Adrenal gland (tissue), 9 donors: ENCODE measurements at regions not wholly inside any gene's neighbourhood (a gene's known extent, or its start where the extent isn't known, plus 50 kb on each side); places are given as distances from the start of the nearest gene placed in this dataset.

Experiments used
- DNase-seq, 7 donors: peaks; one replicate each; pipeline ENCODE4 v3.0.0-alpha.2; 2019 to 2020
- H3K27ac ChIP-seq, 5 donors: fragments of 200-600 bp; sonication (generic) in 4 of 5; 1 replicate in 3 of 5; 2 replicates in 2 of 5; pipeline versions ENCODE4 v1.5.1 to v1.8.0; 2016 to 2020; ENCODE audit warnings: mild to moderate bottlenecking in 1 of 5
- H3K27me3 ChIP-seq: fragments of 200-600 bp; 2 replicates; pipeline ENCODE4 v1.8.0; 2021
- H3K36me3 ChIP-seq, 2 donors: fragments of 200-600 bp; replicated peaks in 1 of 2; 1 replicate in 1 of 2; 2 replicates in 1 of 2; pipeline versions ENCODE4 v1.5.1 to v1.8.0; 2018 to 2022
- H3K4me1 ChIP-seq, 2 donors: fragments of 200-600 bp; replicated peaks in 1 of 2; 1 replicate in 1 of 2; 2 replicates in 1 of 2; pipeline versions ENCODE4 v1.5.1 to v1.8.0; 2018 to 2021
- H3K4me3 ChIP-seq, 4 donors: fragments of 200-600 bp; sonication (generic) in 3 of 4; one replicate each; pipeline ENCODE4 v1.5.1; 2016 to 2018
- H3K9me3 ChIP-seq, 3 donors: fragments of 200-600 bp; sonication (generic) in 1 of 3; replicated peaks in 1 of 3; 1 replicate in 2 of 3; 2 replicates in 1 of 3; pipeline versions ENCODE4 v1.5.1 to v1.8.0; 2016 to 2021
- CTCF ChIP-seq, 6 experiments: fragments of 450-650 bp in 4 of 6; fragments of 200-600 bp in 2 of 6; sonication (generic) in 1 of 6; IDR thresholded peaks; 1 replicate in 5 of 6; 2 replicates in 1 of 6; pipeline versions ENCODE4 v1.5.1 to v1.8.0; 2016 to 2021; ENCODE audit warnings: antibody characterized with exemption in 6 of 6, mild to moderate bottlenecking in 2 of 6, moderate library complexity in 1 of 6
- POLR2A ChIP-seq, 2 donors: fragments of 450-650 bp; IDR thresholded peaks; one replicate each; pipeline ENCODE4 v1.6.1; 2017; ENCODE audit warnings: antibody characterized with exemption in 2 of 2, mild to moderate bottlenecking in 2 of 2, moderate library complexity in 1 of 2
- WGBS, 4 donors: extraction: QIAGEN DNeasy Blood & Tissue Kit in 2 of 4; methylation state at CpG; one replicate each; pipeline versions ENCODE4 v1.1.5 to v1.1.7; 2013 to 2017; 5-methylcytosine and 5-hydroxymethylcytosine counted together
- intact Hi-C, 2 donors: fragments of 100-400 bp; cut with DNase I; formaldehyde crosslinking; loops; one replicate each; pipeline versions ENCODE4 v1.14.1 to v1.15.0; 2022 to 2023
- donor health status: healthy with polysubstance abuse.
- donor health status: Bipolar disorder and iron deficiency.
- donor health status: DM: yes; HTN: yes; CAD: no.
- donor health status: DM: no; HTN: no; CAD: no.
- donor health status: DM: no; HTN: no; CAD: no.

GRCh38 chr1:4028139-4028501 is 128.0 kb upstream of the C1orf174 start:
- H3K27ac ChIP-seq = no peak overlapping the region
- 77 to 93% (median 81%) methylated on average over 6 of the region's 6 CpGs for WGBS, 4 donors
- TF ChIP-seq CTCF (IDR thresholded peaks at IDR 0.05) (no peak), POLR2A (IDR thresholded peaks at IDR 0.05) (no peak)
- intact Hi-C loops = no loop called here
- no peaks in the 10 kb centered on the region for H3K36me3 ChIP-seq
- no peak for DNase-seq
- H3K4me1 ChIP-seq = no peaks in the 10 kb centered on the region
- no peak overlapping the region for H3K4me3 ChIP-seq
- no peaks in the 10 kb centered on the region for H3K9me3 ChIP-seq
- H3K27me3 ChIP-seq = peaks cover 5% of the 10 kb centered on the region

GRCh38 chr1:4029376-4029775 is 129.3 kb upstream of the C1orf174 start:
- DNase-seq = no peak
- Histone ChIP-seq H3K4me1 (no peaks in the 10 kb centered on the region), H3K27ac (no peak overlapping the region), H3K9me3 (no peaks in the 10 kb centered on the region), H3K36me3 (no peaks in the 10 kb centered on the region), H3K27me3 (peaks cover 14% of the 10 kb centered on the region), H3K4me3 (no peak overlapping the region)
- TF ChIP-seq CTCF (IDR thresholded peaks at IDR 0.05) = no peak
- TF ChIP-seq POLR2A (IDR thresholded peaks at IDR 0.05) = no peak
- intact Hi-C loops = no loop called here

- Histone ChIP-seq H3K27ac (no peak overlapping the region), H3K9me3 (no peaks in the 10 kb centered on the region), H3K4me3 (no peak overlapping the region), H3K4me1 (no peaks in the 10 kb centered on the region), H3K27me3 (peaks cover 9% of the 10 kb centered on the region), H3K36me3 (no peaks in the 10 kb centered on the region)
- intact Hi-C loops = no loop called here
- TF ChIP-seq CTCF (IDR thresholded peaks at IDR 0.05) (no peak), POLR2A (IDR thresholded peaks at IDR 0.05) (no peak)
- WGBS, 4 donors = 42 to 78% (median 69%) methylated on average over 2 to 6 of the region's 6 CpGs
- no peak for DNase-seq
Measured at GRCh38 chr1:4032571-4032970, 132.5 kb upstream of the C1orf174 start.

- WGBS, 4 donors = 53 to 69% (median 58%) methylated on average over 10 to 14 of the region's 14 CpGs
- H3K9me3 ChIP-seq = no peaks in the 10 kb centered on the region
- TF ChIP-seq POLR2A (IDR thresholded peaks at IDR 0.05) = no peak
- TF ChIP-seq CTCF (IDR thresholded peaks at IDR 0.05) = no peak
- intact Hi-C loops = no loop called here
- no peak overlapping the region for H3K27ac ChIP-seq
- no peaks in the 10 kb centered on the region for H3K36me3 ChIP-seq
- H3K27me3 ChIP-seq = peaks cover 9% of the 10 kb centered on the region
- DNase-seq = no peak
- H3K4me3 ChIP-seq = no peak overlapping the region
- H3K4me1 ChIP-seq = no peaks in the 10 kb centered on the region
Measured at GRCh38 chr1:4033129-4033676, 133.1 kb upstream of the C1orf174 start.
